Chondrocyte (in vitro differentiated cells): ENCODE measurements at regions not wholly inside any gene's neighbourhood (a gene's known extent, or its start where the extent isn't known, plus 50 kb on each side); places are given as distances from the start of the nearest gene placed in this dataset.
"Not testable (repeated sequence)": the region's sequence is repeated elsewhere in the genome, so short reads cannot be mapped to it uniquely, and the experiment has no call there.

Experiments
- DNase-seq: peaks from one replicate; pipeline ENCODE4 v3.0.0; 2021; ENCODE audit warnings: mixed read lengths, low spot score
- H3K27ac Mint-ChIP-seq: one replicate; pipeline ENCODE4 v1.8.0; 2021; ENCODE audit warnings: mild to moderate bottlenecking, moderate library complexity, mixed read lengths; ENCODE audit not compliant: unreplicated experiment
- H3K27me3 Mint-ChIP-seq: 2 replicates; pipeline ENCODE4 v1.8.0; 2021; ENCODE audit warnings: low read depth, mixed read lengths
- H3K36me3 Mint-ChIP-seq: 2 replicates; pipeline ENCODE4 v1.8.0; 2021; ENCODE audit warnings: low read depth, mixed read lengths
- H3K4me1 Mint-ChIP-seq: 2 replicates; pipeline ENCODE4 v1.8.0; 2021; ENCODE audit warnings: low read depth, mild to moderate bottlenecking, mixed read lengths
- H3K4me3 Mint-ChIP-seq: one replicate; pipeline ENCODE4 v1.8.0; 2021; ENCODE audit warnings: mild to moderate bottlenecking, moderate library complexity, mixed read lengths; ENCODE audit not compliant: unreplicated experiment
- H3K9me3 Mint-ChIP-seq: 2 replicates; pipeline ENCODE4 v1.8.0; 2021; ENCODE audit warnings: low read depth, mixed read lengths
- CTCF ChIP-seq: fragments of 200-600 bp; sonication (generic); IDR thresholded peaks from 2 replicates; pipeline ENCODE4 v1.5.0; 2021; ENCODE audit warnings: antibody characterized with exemption, mild to moderate bottlenecking, moderate library complexity

- H3K4me1 Mint-ChIP-seq = no peaks in the 10 kb centered on the region
- TF ChIP-seq CTCF = peak; percentile 32
- H3K4me3 Mint-ChIP-seq = no peak overlapping the region
- no peak overlapping the region for H3K27ac Mint-ChIP-seq
- H3K36me3 Mint-ChIP-seq = no peaks in the 10 kb centered on the region
- peaks cover 7% of the 10 kb centered on the region for H3K9me3 Mint-ChIP-seq
- H3K27me3 Mint-ChIP-seq = peaks cover 6% of the 10 kb centered on the region
- no peak for DNase-seq
These were observed 1202.8 kb downstream of the CNTNAP5 start for GRCh38 chr2:125227843-125228392.

DNA sequence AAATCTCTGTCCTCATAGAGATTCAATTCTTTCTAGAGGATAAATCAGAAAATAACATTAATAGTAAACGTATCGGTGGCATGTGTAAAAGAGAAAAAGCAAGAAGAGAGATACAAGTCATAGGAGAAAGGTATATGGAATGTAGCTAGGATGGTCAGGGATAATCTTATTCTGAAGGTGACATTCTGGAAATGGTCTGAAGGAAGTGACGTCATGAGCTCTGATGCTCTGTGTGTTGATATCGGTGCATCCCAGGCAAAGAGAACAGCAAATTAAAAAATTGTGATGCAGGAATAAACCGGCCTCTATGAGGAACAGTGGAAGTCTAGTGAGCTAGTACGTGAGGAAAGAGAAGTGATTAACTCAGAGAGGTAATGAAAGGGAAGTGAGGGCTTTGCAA is 1215.8 kb downstream of the CNTNAP5 start:
- H3K36me3 Mint-ChIP-seq = no peaks in the 10 kb centered on the region
- peaks cover 4% of the 10 kb centered on the region for H3K9me3 Mint-ChIP-seq
- no peaks in the 10 kb centered on the region for H3K27me3 Mint-ChIP-seq
- no peak overlapping the region for H3K27ac Mint-ChIP-seq
- DNase-seq = no peak
- no peak overlapping the region for H3K4me3 Mint-ChIP-seq
- no peak for TF ChIP-seq CTCF
- H3K4me1 Mint-ChIP-seq = no peaks in the 10 kb centered on the region

DNA sequence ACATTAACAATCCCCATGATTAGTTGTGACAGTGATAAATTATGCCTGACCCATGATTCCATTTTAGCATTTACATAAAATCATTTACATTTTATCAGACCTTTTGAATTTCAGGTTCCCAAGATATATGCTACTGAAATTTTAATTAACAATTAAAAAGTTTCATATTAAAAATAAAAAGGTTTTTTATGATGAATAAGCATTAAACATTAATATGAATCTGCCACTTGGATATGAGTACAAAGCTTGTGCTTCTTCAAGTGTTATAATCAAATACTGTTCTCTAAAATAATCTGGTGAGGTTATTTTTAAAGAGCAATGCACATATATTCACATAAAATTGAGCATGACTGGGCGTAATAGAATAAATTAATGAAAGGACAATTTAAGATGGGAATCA is 1218.0 kb downstream of the CNTNAP5 start:
- H3K27me3 Mint-ChIP-seq = no peaks in the 10 kb centered on the region
- DNase-seq = no peak
- H3K9me3 Mint-ChIP-seq = peaks cover 4% of the 10 kb centered on the region
- no peaks in the 10 kb centered on the region for H3K4me1 Mint-ChIP-seq
- no peak overlapping the region for H3K4me3 Mint-ChIP-seq
- no peak for TF ChIP-seq CTCF
- no peak overlapping the region for H3K27ac Mint-ChIP-seq
- H3K36me3 Mint-ChIP-seq = no peaks in the 10 kb centered on the region

DNA sequence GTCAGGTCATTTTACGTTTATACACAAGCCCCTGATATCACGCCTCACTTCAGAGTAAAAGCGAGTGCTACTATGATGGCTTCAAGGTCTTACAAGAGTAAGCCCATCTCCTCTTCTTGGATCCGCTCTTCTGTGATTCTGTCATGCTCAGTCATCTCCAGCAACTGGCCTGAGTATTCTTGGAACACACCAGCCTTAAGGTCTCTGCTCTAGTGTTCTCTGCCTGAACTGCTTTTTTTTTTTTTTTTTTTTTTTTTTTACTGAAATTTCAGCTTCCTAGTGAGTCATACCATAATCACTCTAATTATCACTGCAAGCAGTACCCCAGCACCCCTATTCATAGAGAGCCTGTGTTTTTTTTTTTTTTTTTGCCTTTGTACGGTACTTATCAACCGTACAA is 1228.9 kb downstream of the CNTNAP5 start:
- H3K9me3 Mint-ChIP-seq = no peaks in the 10 kb centered on the region
- no peak overlapping the region for H3K4me3 Mint-ChIP-seq
- DNase-seq = no peak

GRCh38 chr2:125259451-125259850 is 1234.4 kb downstream of the CNTNAP5 start:
- Mint-ChIP-seq H3K4me1 (no peaks in the 10 kb centered on the region), H3K27ac (no peak overlapping the region), H3K4me3 (no peak overlapping the region), H3K36me3 (no peaks in the 10 kb centered on the region), H3K27me3 (no peaks in the 10 kb centered on the region), H3K9me3 (peaks cover 2% of the 10 kb centered on the region)
- TF ChIP-seq CTCF = no peak
- no peak for DNase-seq

More for the DNA sequence above, 1228.9 kb downstream of the CNTNAP5 start:
- no peaks in the 10 kb centered on the region for H3K4me1 Mint-ChIP-seq
- no peak for TF ChIP-seq CTCF
- no peak overlapping the region for H3K27ac Mint-ChIP-seq
- H3K27me3 Mint-ChIP-seq = peaks cover 3% of the 10 kb centered on the region
- no peaks in the 10 kb centered on the region for H3K36me3 Mint-ChIP-seq

DNA sequence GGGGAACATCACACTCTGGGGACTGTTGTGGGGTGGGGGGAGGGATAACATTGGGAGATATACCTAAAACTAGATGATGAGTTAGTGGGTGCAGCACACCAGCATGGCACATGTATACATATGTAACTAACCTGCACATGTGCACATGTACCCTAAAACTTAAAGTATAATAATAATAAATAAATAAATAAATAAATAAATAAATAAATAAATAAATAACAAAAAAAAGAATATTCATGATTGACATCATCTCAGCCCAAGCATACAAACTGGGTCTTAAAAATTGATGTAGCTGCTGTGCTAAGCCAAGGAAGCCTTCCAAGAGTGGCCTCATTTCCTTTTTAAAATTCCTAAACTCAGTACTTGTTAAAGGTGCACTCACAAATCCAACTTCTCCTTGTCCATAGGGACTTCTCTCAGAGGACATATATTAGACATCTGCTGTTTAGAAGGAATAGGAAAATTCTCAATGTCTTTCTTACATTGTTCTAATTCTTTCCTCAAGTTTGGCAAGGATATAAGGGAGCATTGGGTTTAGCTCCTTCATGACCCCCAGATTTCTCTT is 1235.4 kb downstream of the CNTNAP5 start:
- H3K27ac Mint-ChIP-seq, DNase-seq, H3K36me3 Mint-ChIP-seq, H3K27me3 Mint-ChIP-seq, H3K4me3 Mint-ChIP-seq, H3K9me3 Mint-ChIP-seq, H3K4me1 Mint-ChIP-seq: not testable (repeated sequence)
